GM23248 (cell line): ENCODE measurements at regions not wholly inside any gene's neighbourhood (a gene's known extent, or its start where the extent isn't known, plus 50 kb on each side); places are given as distances from the start of the nearest gene placed in this dataset.

ENCODE experiments used
- EZH2 ChIP-seq: fragments of 200-600 bp; sonication (generic); IDR thresholded peaks from 2 replicates; pipeline ENCODE4 v1.6.1; 2018; ENCODE audit warnings: antibody characterized with exemption, mild to moderate bottlenecking; ENCODE audit not compliant: insufficient read depth, poor library complexity, severe bottlenecking
- EZH2phosphoT487 ChIP-seq: fragments of 200-600 bp; sonication (generic); IDR thresholded peaks from 2 replicates; pipeline ENCODE4 v1.6.1; 2018; ENCODE audit warnings: antibody characterized with exemption, moderate library complexity, mild to moderate bottlenecking, low read depth; ENCODE audit not compliant: insufficient read depth

- TF ChIP-seq EZH2phosphoT487 (no peak), EZH2 (no peak)
Observed at GRCh38 chr3:189512039-189512438, 119.2 kb upstream of the TP63 start.
